NT2/D1 (cell line): ENCODE measurements at regions not wholly inside any gene's neighbourhood (a gene's known extent, or its start where the extent isn't known, plus 50 kb on each side); places are given as distances from the start of the nearest gene placed in this dataset.

Experiments used
- SUZ12 ChIP-seq: IDR thresholded peaks from 2 replicates; pipeline ENCODE4 v1.6.1; 2011; ENCODE audit not compliant: insufficient read length, insufficient read depth; ENCODE audit errors: extremely low read depth
- YY1 ChIP-seq: IDR thresholded peaks from 2 replicates; pipeline ENCODE4 v1.6.1; 2011; ENCODE audit not compliant: insufficient read length, insufficient read depth
- ZNF274 ChIP-seq: IDR thresholded peaks from 2 replicates; pipeline ENCODE4 v1.6.1; 2011; ENCODE audit warnings: mild to moderate bottlenecking, low read depth, low read length

- TF ChIP-seq YY1 (no peak), ZNF274 (no peak), SUZ12 (no peak)
Measured at GRCh38 chr9:26725573-26725972, 167.0 kb downstream of the CAAP1 start.
